ENCODE measurements at regions not wholly inside any gene's neighbourhood (a gene's known extent, or its start where the extent isn't known, plus 50 kb on each side); places are given as distances from the start of the nearest gene placed in this dataset.

- H3K4me3 ChIP-seq = no peak overlapping the region
- ATAC-seq (ENCODE audit: insufficient number of reproducible peaks, low FRiP score, low read depth) = no peak
Observed at GRCh38 chr12:47553266-47553665, 152.6 kb downstream of the RPAP3 start.

GRCh38 chr12:47551426-47551851, 154.4 kb downstream of the RPAP3 start:
- Histone ChIP-seq H3K27me3 (replicated peaks; ENCODE audit: insufficient read depth) (no peaks in the 10 kb centered on the region), H3K36me3 (no peaks in the 10 kb centered on the region), H3K27ac (no peak overlapping the region), H3K4me3 (no peak overlapping the region), H3K4me1 (ENCODE audit: control insufficient read depth in 1 of 2, low read depth in 2 of 2) (no peaks in the 10 kb centered on the region), H3K9me3 (peaks cover 8% of the 10 kb centered on the region)
- no peak for ATAC-seq (ENCODE audit: insufficient number of reproducible peaks, low FRiP score, low read depth)
- TF ChIP-seq CTCF (IDR thresholded peaks at IDR 0.05) = no peak
- no peak for DNase-seq (ENCODE audit: low spot score)

More at GRCh38 chr12:47553266-47553665, 152.6 kb downstream of the RPAP3 start:
- Histone ChIP-seq H3K36me3 (no peaks in the 10 kb centered on the region), H3K4me1 (ENCODE audit: control insufficient read depth in 1 of 2, low read depth in 2 of 2) (no peaks in the 10 kb centered on the region), H3K27me3 (replicated peaks; ENCODE audit: insufficient read depth) (no peaks in the 10 kb centered on the region), H3K9me3 (peaks cover 8% of the 10 kb centered on the region), H3K27ac (no peak overlapping the region)
- no peak for DNase-seq (ENCODE audit: low spot score)
- TF ChIP-seq CTCF (IDR thresholded peaks at IDR 0.05) = no peak

- Histone ChIP-seq H3K9me3 (peaks cover 8% of the 10 kb centered on the region), H3K27me3 (replicated peaks; ENCODE audit: insufficient read depth) (no peaks in the 10 kb centered on the region), H3K27ac (no peak overlapping the region), H3K4me1 (ENCODE audit: control insufficient read depth in 1 of 2, low read depth in 2 of 2) (no peaks in the 10 kb centered on the region), H3K4me3 (no peak overlapping the region), H3K36me3 (no peaks in the 10 kb centered on the region)
- ATAC-seq (ENCODE audit: insufficient number of reproducible peaks, low FRiP score, low read depth) = no peak
- no peak for TF ChIP-seq CTCF (IDR thresholded peaks at IDR 0.05)
- no peak for DNase-seq (ENCODE audit: low spot score)
Observed at GRCh38 chr12:47549258-47549657, 156.6 kb downstream of the RPAP3 start.

GRCh38 chr12:47548401-47548800, 157.4 kb downstream of the RPAP3 start:
- no peak for TF ChIP-seq CTCF (IDR thresholded peaks at IDR 0.05)
- Histone ChIP-seq H3K9me3 (peaks cover 7% of the 10 kb centered on the region), H3K27me3 (replicated peaks; ENCODE audit: insufficient read depth) (no peaks in the 10 kb centered on the region), H3K4me1 (ENCODE audit: control insufficient read depth in 1 of 2, low read depth in 2 of 2) (no peaks in the 10 kb centered on the region), H3K27ac (no peak overlapping the region), H3K4me3 (no peak overlapping the region), H3K36me3 (no peaks in the 10 kb centered on the region)
- DNase-seq (ENCODE audit: low spot score) (no peak), ATAC-seq (ENCODE audit: insufficient number of reproducible peaks, low FRiP score, low read depth) (no peak)

GRCh38 chr12:47547077-47547476, 158.8 kb downstream of the RPAP3 start:
- no peak for DNase-seq (ENCODE audit: low spot score)
- Histone ChIP-seq H3K4me1 (ENCODE audit: control insufficient read depth in 1 of 2, low read depth in 2 of 2) (no peaks in the 10 kb centered on the region), H3K27me3 (replicated peaks; ENCODE audit: insufficient read depth) (no peaks in the 10 kb centered on the region), H3K36me3 (no peaks in the 10 kb centered on the region), H3K9me3 (no peaks in the 10 kb centered on the region), H3K27ac (no peak overlapping the region), H3K4me3 (no peak overlapping the region)
- no peak for TF ChIP-seq CTCF (IDR thresholded peaks at IDR 0.05)
- ATAC-seq (ENCODE audit: insufficient number of reproducible peaks, low FRiP score, low read depth) = no peak

Data from thoracic aorta (tissue), 2 donors.